22Rv1 (cell line): ENCODE measurements at regions not wholly inside any gene's neighbourhood (a gene's known extent, or its start where the extent isn't known, plus 50 kb on each side); places are given as distances from the start of the nearest gene placed in this dataset.

ENCODE experiments used
- H3K27ac ChIP-seq: fragments of 450-650 bp; 2 replicates; pipeline ENCODE4 v1.5.1; 2017
- CTCF ChIP-seq: fragments of 450-650 bp; IDR thresholded peaks from 2 replicates; pipeline ENCODE4 v1.5.1; 2017; ENCODE audit warnings: mild to moderate bottlenecking
- ZFX ChIP-seq: fragments of 450-650 bp; IDR thresholded peaks from 2 replicates; pipeline ENCODE4 v1.6.1; 2017; ENCODE audit warnings: antibody characterized with exemption, borderline replicate concordance

GRCh38 chr2:55751966-55752365 is 58.3 kb upstream of the PNPT1 start:
- no peak overlapping the region for H3K27ac ChIP-seq
- no peak for TF ChIP-seq CTCF
- TF ChIP-seq ZFX: no peak

GRCh38 chr2:55743583-55743982 is 49.9 kb upstream of the PNPT1 start:
- no peak for TF ChIP-seq ZFX
- H3K27ac ChIP-seq: no peak overlapping the region
